ENCODE measurements at regions not wholly inside any gene's neighbourhood (a gene's known extent, or its start where the extent isn't known, plus 50 kb on each side); places are given as distances from the start of the nearest gene placed in this dataset.

- no peak for TF ChIP-seq CTCF (IDR thresholded peaks at IDR 0.05; ENCODE audit: low read length)
- no peak for TF ChIP-seq EZH2 (optimal IDR thresholded peaks at IDR 0.05; ENCODE audit: low read depth, low read length)
- TF ChIP-seq EZH2phosphoT487 (IDR thresholded peaks at IDR 0.05; ENCODE audit: low read length): no peak
Measured at GRCh38 chr5:173729079-173729765, 112.8 kb upstream of the BOD1 start.
